Esophagus (tissue), 2 donors: ENCODE measurements at regions not wholly inside any gene's neighbourhood (a gene's known extent, or its start where the extent isn't known, plus 50 kb on each side); places are given as distances from the start of the nearest gene placed in this dataset.

ENCODE experiments used
- H3K27ac ChIP-seq, 2 donors: one replicate each; pipeline ENCODE4 v1.5.1; 2013; ENCODE audit warnings: low read depth in 2 of 2, mild to moderate bottlenecking in 2 of 2, inconsistent platforms in 1 of 2, low read length in 1 of 2, moderate library complexity in 1 of 2
- H3K27me3 ChIP-seq, 2 donors: one replicate each; pipeline ENCODE4 v1.6.1; 2013; ENCODE audit warnings: low read length in 2 of 2, control low read depth in 1 of 2, mild to moderate bottlenecking in 1 of 2; ENCODE audit not compliant: insufficient read depth in 2 of 2, control insufficient read depth in 1 of 2
- H3K36me3 ChIP-seq, 2 donors: one replicate each; pipeline ENCODE4 v1.6.1; 2013; ENCODE audit warnings: low read length in 1 of 2; ENCODE audit not compliant: control insufficient read depth in 2 of 2, insufficient read depth in 2 of 2
- H3K4me1 ChIP-seq, 2 donors: one replicate each; pipeline ENCODE4 v1.6.1; 2013; ENCODE audit warnings: low read length in 1 of 2; ENCODE audit not compliant: control insufficient read depth in 2 of 2, insufficient read depth in 2 of 2
- H3K4me3 ChIP-seq, 2 donors: one replicate each; pipeline ENCODE4 v1.5.1; 2013; ENCODE audit warnings: low read length in 2 of 2, mild to moderate bottlenecking in 2 of 2, low read depth in 1 of 2, moderate library complexity in 1 of 2
- H3K9me3 ChIP-seq, 2 donors: one replicate each; pipeline ENCODE4 v1.6.1; 2013; ENCODE audit warnings: mild to moderate bottlenecking in 2 of 2, low read depth in 1 of 2, low read length in 1 of 2, moderate library complexity in 1 of 2; ENCODE audit not compliant: control insufficient read depth in 2 of 2, insufficient read depth in 1 of 2
- WGBS, 2 donors: extraction: QIAGEN DNeasy Blood & Tissue Kit; methylation state at CpG; one replicate each; pipeline ENCODE4 v1.1.7; 2013; 5-methylcytosine and 5-hydroxymethylcytosine counted together
- donor health status: healthy with polysubstance abuse.
- donor health status: Bipolar disorder and iron deficiency.

DNA sequence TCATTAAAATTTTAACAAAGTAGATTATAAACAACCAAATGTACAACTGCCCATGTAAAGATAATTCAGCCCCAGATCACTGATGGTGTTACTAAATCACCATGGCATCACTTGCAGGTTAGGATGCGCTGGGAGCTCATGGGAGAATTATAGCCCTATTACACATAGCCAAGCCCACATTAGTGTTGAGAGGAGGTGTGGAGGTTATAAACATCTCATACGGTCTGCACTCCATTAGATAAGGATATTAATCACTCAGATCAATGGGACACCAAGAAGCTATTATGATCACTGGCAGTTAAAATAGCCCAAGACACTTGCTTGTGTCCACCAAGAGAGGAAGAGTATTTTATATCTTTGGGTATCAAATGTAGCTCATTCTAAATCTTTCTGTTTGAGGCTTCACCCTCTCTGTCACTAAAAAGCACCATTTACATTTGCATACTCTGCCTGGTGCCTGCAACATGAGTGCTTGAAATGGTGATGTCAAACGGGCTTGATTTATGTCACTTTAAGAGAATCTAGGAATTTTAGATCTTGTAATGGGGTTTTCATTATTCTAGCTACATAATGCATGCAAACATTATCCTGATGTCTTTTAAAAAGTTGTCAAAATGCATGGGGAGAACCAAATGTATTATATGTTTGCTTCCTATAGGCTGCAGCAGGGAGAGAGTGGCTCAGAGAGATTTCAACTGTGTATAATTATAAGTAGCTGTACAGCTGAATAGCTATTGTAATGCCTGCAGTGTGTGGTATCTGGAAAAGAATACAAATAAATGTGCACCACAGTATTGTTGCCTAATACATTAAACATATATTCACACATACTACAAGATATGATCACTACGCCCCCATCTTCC lies 654.1 kb upstream of the MARCKS start:
- WGBS, 2 donors: 88 to 89% methylated on average over 4 of the region's 4 CpGs
- Histone ChIP-seq H3K27ac (no peak overlapping the region), H3K4me3 (no peak overlapping the region), H3K9me3 (no peaks in the 10 kb centered on the region), H3K4me1 (no peaks in the 10 kb centered on the region), H3K27me3 (no peaks in the 10 kb centered on the region), H3K36me3 (no peaks in the 10 kb centered on the region)

DNA sequence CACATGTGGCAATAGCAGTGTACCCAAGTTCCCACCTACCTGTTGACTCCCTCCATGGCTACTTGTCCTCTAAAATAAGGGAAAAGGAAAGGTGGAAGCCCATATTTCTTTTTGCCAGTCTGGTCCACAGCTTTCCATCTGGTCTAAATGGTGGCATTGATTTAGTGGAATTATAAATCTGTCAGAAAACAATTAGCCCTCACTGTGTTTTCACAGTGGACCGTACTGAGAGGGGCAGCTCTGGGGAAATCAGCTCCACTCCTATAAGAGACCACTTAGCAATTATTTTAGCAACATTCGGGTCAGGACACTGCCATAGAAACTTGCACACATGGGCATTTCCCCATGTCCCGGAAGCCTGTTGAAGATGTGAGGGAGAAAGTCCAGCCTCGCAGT lies 653.4 kb upstream of the MARCKS start:
- 90 to 92% methylated on average over 4 of the region's 4 CpGs for WGBS, 2 donors

DNA sequence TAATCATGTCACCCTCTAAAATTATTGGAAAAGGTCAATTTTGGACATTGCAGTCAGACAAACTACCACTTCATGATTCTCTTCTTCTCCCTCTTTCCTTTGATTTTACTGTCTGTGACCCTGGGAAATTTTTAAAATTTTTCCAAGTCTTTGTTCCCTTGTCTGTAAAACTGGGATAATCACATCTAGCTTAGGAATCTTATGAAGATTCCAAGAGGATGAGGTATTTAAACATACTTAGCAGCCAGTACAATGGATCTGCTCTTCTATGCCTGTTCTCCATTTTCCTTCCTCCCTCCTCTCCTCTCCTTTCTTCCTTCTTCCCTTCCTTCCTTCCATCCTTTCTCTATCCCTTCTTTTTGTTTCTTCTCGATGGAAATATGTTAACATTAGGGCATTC lies 651.6 kb upstream of the MARCKS start:
- H3K4me3 ChIP-seq: no peak overlapping the region
- H3K36me3 ChIP-seq: no peaks in the 10 kb centered on the region
- 64 to 70% methylated on average over 1 of the region's 1 CpG for WGBS, 2 donors
- H3K27ac ChIP-seq: no peak overlapping the region
- H3K27me3 ChIP-seq: no peaks in the 10 kb centered on the region
- H3K4me1 ChIP-seq: no peaks in the 10 kb centered on the region
- H3K9me3 ChIP-seq: no peaks in the 10 kb centered on the region

More for the DNA sequence above, 653.4 kb upstream of the MARCKS start:
- H3K4me3 ChIP-seq: no peak overlapping the region
- H3K4me1 ChIP-seq: no peaks in the 10 kb centered on the region
- no peaks in the 10 kb centered on the region for H3K9me3 ChIP-seq
- H3K27ac ChIP-seq: no peak overlapping the region
- no peaks in the 10 kb centered on the region for H3K27me3 ChIP-seq
- H3K36me3 ChIP-seq: no peaks in the 10 kb centered on the region

DNA sequence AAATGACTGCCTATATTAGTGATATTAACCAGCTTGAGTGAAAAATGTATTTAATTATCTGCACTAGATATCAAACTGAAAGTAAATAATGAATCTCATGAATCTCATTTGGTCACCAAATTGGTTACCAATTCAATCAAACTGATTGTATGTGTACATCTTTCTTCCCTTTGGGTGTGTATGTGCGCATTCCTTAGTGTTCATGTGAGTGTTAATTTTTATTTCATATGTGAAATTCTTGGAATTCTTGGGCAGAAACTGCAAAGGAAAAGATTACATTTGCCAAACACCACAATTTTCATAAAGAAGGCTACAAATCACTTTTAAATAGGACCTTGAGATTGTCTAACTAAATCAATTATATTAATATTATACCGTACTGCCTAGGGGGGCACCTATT lies 648.4 kb upstream of the MARCKS start:
- H3K27me3 ChIP-seq: no peaks in the 10 kb centered on the region
- H3K4me3 ChIP-seq: no peak overlapping the region
- 89 to 93% methylated on average over 2 of the region's 2 CpGs for WGBS, 2 donors
- H3K9me3 ChIP-seq: no peaks in the 10 kb centered on the region
- H3K27ac ChIP-seq: no peak overlapping the region
- no peaks in the 10 kb centered on the region for H3K36me3 ChIP-seq
- no peaks in the 10 kb centered on the region for H3K4me1 ChIP-seq

DNA sequence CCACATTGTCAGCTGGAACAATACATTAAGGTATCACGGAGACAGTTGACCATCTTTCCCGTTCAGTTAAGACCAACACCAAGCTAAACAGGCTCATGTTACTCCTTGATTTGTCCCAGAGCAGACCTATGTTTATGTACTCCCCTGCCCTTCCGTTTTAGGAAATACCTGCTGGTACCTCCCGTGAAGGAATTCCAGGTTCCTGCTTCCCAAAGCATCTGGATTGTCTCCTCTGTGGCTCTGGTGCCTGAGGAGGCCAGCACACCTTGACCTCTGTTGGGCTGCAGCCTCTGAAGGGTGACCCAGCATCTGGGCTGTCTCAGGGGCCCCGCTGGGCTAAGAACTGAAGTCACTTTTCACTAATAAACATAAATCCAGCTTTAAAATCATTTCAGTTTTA lies 647.8 kb upstream of the MARCKS start:
- no peak overlapping the region for H3K4me3 ChIP-seq
- WGBS, 2 donors: 66 to 68% methylated on average over 5 of the region's 5 CpGs
- H3K27ac ChIP-seq: no peak overlapping the region
- no peaks in the 10 kb centered on the region for H3K4me1 ChIP-seq
- no peaks in the 10 kb centered on the region for H3K36me3 ChIP-seq
- H3K27me3 ChIP-seq: no peaks in the 10 kb centered on the region
- H3K9me3 ChIP-seq: no peaks in the 10 kb centered on the region

DNA sequence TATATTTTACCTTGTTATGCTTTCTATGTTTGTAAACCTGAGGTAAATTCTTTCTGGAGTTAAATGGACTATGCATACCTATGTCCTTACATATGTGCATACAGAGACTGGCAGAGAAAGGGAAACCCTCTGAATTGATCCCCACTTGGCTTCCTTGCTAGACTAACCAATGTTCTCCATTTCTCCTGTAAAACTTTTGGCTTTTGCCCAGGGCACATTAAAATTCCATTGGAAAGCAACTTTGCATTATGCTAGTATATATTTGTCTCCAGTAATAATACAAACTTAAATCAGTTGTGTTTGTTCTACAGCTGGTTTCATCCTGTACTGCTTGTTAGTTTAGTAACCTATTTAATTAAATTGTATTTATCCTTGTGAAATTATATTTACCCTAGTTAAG lies 646.0 kb upstream of the MARCKS start:
- H3K9me3 ChIP-seq: no peaks in the 10 kb centered on the region
- H3K4me1 ChIP-seq: no peaks in the 10 kb centered on the region
- no peak overlapping the region for H3K27ac ChIP-seq
- no peak overlapping the region for H3K4me3 ChIP-seq
- H3K27me3 ChIP-seq: no peaks in the 10 kb centered on the region
- no peaks in the 10 kb centered on the region for H3K36me3 ChIP-seq

DNA sequence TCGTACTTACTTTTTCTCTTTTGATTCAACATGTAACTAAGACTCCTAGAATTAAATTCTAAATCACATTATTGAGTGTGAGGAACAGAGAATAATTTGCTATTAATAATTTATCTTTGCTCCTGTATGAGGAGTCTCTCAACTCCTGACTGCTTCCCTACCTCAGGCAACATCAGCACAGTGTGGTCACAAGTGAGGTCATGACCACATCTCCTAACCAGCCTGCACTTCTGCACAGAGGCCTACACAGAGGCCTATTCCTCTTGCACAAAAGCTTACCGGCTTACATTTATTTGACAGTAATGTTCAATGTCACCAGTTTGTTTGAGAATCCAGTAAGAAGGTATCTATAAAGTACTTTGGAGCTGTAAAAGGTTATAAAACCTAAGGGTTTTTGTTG lies 637.4 kb upstream of the MARCKS start:
- Histone ChIP-seq H3K27ac (no peak overlapping the region), H3K9me3 (peaks cover 0 to 3% of the 10 kb centered on the region in 2 donors), H3K4me1 (no peaks in the 10 kb centered on the region), H3K27me3 (no peaks in the 10 kb centered on the region), H3K36me3 (no peaks in the 10 kb centered on the region), H3K4me3 (no peak overlapping the region)
- WGBS, 2 donors: 82 to 88% methylated on average over 2 of the region's 2 CpGs

DNA sequence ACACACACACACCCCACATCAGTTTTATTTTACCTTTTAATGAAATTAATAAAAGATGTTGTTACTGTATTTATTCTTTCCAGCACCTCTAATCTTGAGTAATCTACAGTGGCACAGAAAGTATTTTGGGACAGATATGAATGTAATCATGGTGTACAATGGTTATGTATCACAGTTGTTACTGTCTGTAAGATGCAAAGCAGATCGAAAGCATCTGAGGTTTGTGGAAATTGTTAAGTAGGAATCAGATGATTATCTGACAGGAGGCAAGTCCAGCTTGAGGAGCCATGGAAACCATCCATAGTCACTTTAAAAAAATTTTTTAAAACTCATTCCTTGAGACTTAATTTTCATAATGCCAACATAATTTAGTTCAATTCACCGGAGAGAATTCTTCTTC lies 636.3 kb upstream of the MARCKS start:
- 91 to 95% methylated on average over 2 of the region's 2 CpGs for WGBS, 2 donors
- Histone ChIP-seq H3K4me1 (no peaks in the 10 kb centered on the region), H3K27ac (no peak overlapping the region), H3K9me3 (peaks cover 0 to 3% of the 10 kb centered on the region in 2 donors), H3K36me3 (no peaks in the 10 kb centered on the region), H3K27me3 (no peaks in the 10 kb centered on the region), H3K4me3 (no peak overlapping the region)

DNA sequence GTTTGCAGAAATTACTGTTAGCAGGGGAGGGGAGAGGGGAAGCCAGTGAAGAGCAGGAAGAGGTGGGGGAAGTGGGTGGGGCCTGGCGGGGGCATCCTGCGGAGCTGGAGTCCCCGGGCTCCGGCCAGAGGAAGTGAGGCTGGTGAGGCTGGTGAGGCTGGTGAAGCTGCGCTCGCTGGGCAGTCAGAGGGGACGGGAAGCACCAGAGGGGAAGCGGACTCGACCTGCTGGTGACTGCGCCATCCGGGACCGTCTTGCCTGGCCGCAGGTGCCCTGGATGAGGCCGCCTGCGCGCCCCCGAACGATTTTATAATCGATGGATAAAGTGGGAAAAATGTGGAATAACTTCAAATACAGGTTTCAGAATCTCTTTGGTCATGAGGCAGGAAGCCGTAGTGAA lies 635.3 kb upstream of the MARCKS start:
- no peaks in the 10 kb centered on the region for H3K4me1 ChIP-seq
- peaks cover 0 to 3% of the 10 kb centered on the region in 2 donors for H3K9me3 ChIP-seq
- H3K36me3 ChIP-seq: no peaks in the 10 kb centered on the region
- no peak overlapping the region for H3K4me3 ChIP-seq
- no peak overlapping the region for H3K27ac ChIP-seq
- no peaks in the 10 kb centered on the region for H3K27me3 ChIP-seq
- 91 to 92% methylated on average over 20 of the region's 20 CpGs for WGBS, 2 donors

DNA sequence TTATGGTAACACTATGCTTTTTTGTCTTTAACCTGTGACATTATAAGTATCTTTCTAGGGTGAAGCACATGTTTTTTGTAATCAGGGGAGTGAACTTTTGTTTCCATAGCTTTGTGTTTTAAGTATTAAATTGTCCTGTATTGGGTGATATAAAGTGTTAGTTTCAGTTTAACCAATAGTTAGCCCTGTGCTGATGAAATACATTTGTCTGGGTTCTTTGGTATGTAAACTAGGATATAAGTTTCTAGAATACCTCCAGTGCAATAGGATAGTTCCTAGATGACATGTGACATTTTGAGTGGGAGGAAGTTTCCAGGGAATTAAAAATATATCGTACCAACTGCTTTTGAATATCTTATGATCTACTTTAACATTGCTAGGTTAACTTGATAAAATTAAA lies 611.0 kb upstream of the MARCKS start:
- Histone ChIP-seq H3K4me1 (peaks cover 0 to 2% of the 10 kb centered on the region in 2 donors), H3K9me3 (no peaks in the 10 kb centered on the region), H3K36me3 (no peaks in the 10 kb centered on the region), H3K27ac (no peak overlapping the region), H3K4me3 (no peak overlapping the region), H3K27me3 (no peaks in the 10 kb centered on the region)
- 80 to 84% methylated on average over 1 of the region's 1 CpG for WGBS, 2 donors
